GM12875 (cell line): ENCODE measurements at regions not wholly inside any gene's neighbourhood (a gene's known extent, or its start where the extent isn't known, plus 50 kb on each side); places are given as distances from the start of the nearest gene placed in this dataset.

Experiments used
- H3K4me3 ChIP-seq: one replicate; pipeline ENCODE4 v1.5.1; 2011; ENCODE audit warnings: low read depth, low read length, control low read depth
- CTCF ChIP-seq: IDR thresholded peaks from 2 replicates; pipeline ENCODE4 v1.5.1; 2011; ENCODE audit warnings: low read depth, mild to moderate bottlenecking, control low read depth, inconsistent platforms, low read length, moderate library complexity, borderline replicate concordance; ENCODE audit not compliant: insufficient read depth

- no peak overlapping the region for H3K4me3 ChIP-seq
- no peak for TF ChIP-seq CTCF
Measured at GRCh38 chr15:98447069-98447468, 201.3 kb upstream of the IGF1R start.

GRCh38 chr15:98451236-98451635 is 197.1 kb upstream of the IGF1R start:
- H3K4me3 ChIP-seq = no peak overlapping the region
- TF ChIP-seq CTCF = no peak

GRCh38 chr15:98452238-98452637 is 196.1 kb upstream of the IGF1R start:
- no peak for TF ChIP-seq CTCF
- no peak overlapping the region for H3K4me3 ChIP-seq

GRCh38 chr15:98455904-98456303 is 192.4 kb upstream of the IGF1R start:
- no peak for TF ChIP-seq CTCF
- H3K4me3 ChIP-seq = no peak overlapping the region

- no peak for TF ChIP-seq CTCF
- H3K4me3 ChIP-seq = no peak overlapping the region
Measured at GRCh38 chr15:98476559-98476958, 171.8 kb upstream of the IGF1R start.

- no peak overlapping the region for H3K4me3 ChIP-seq
- TF ChIP-seq CTCF = no peak
Measured at GRCh38 chr15:98480844-98481243, 167.5 kb upstream of the IGF1R start.

GRCh38 chr15:98483575-98484130 is 164.7 kb upstream of the IGF1R start:
- no peak overlapping the region for H3K4me3 ChIP-seq
- TF ChIP-seq CTCF = no peak
